Globus pallidus (tissue), 1 donor: ENCODE measurements at regions not wholly inside any gene's neighbourhood (a gene's known extent, or its start where the extent isn't known, plus 50 kb on each side); places are given as distances from the start of the nearest gene placed in this dataset.
"Not testable (repeated sequence)": the region's sequence is repeated elsewhere in the genome, so short reads cannot be mapped to it uniquely, and the experiment has no call there.

ENCODE experiments used
- DNase-seq: peaks from one replicate; pipeline ENCODE4 v3.0.0-alpha.2; 2015; ENCODE audit warnings: low spot score

GRCh38 chr3:163185721-163186350 lies 1689.2 kb downstream of the OTOL1 start:
- no peak for DNase-seq

GRCh38 chr3:163175970-163176369 lies 1679.4 kb downstream of the OTOL1 start:
- no peak for DNase-seq

- DNase-seq: not testable (repeated sequence)
Measured at GRCh38 chr3:163172513-163172912, 1675.9 kb downstream of the OTOL1 start.

- no peak for DNase-seq
Measured at GRCh38 chr3:163166197-163166596, 1669.6 kb downstream of the OTOL1 start.

- DNase-seq: no peak
Measured at GRCh38 chr3:163159306-163159705, 1662.7 kb downstream of the OTOL1 start.

- DNase-seq: no peak
Measured at GRCh38 chr3:163139600-163139999, 1643.0 kb downstream of the OTOL1 start.

- no peak for DNase-seq
Measured at GRCh38 chr3:163138258-163138657, 1641.7 kb downstream of the OTOL1 start.

- DNase-seq: no peak
Measured at GRCh38 chr3:163132111-163132510, 1635.5 kb downstream of the OTOL1 start.

- DNase-seq: no peak
Measured at GRCh38 chr3:163129287-163129686, 1632.7 kb downstream of the OTOL1 start.

- DNase-seq: no peak
Measured at GRCh38 chr3:163126115-163126514, 1629.5 kb downstream of the OTOL1 start.
